Skeletal muscle cell (primary cell): ENCODE measurements at regions not wholly inside any gene's neighbourhood (a gene's known extent, or its start where the extent isn't known, plus 50 kb on each side); places are given as distances from the start of the nearest gene placed in this dataset.

Experiments used
- DNase-seq: peaks from one replicate; pipeline ENCODE4 v3.0.0-alpha.2; 2010; ENCODE audit warnings: low read depth
- H3K4me3 ChIP-seq: 2 replicates; pipeline ENCODE4 v1.5.1; 2011; ENCODE audit warnings: low read depth, mild to moderate bottlenecking, control low read depth, low read length, moderate library complexity

- no peak for DNase-seq
- no peak overlapping the region for H3K4me3 ChIP-seq
Measured at GRCh38 chrX:107398115-107398514, 51.3 kb upstream of the FRMPD3 start.
